HG03095 (cell line): ENCODE measurements at regions not wholly inside any gene's neighbourhood (a gene's known extent, or its start where the extent isn't known, plus 50 kb on each side); places are given as distances from the start of the nearest gene placed in this dataset.

Source experiments
- ATAC-seq: cut with Tn5 transposase; IDR thresholded peaks from one replicate; pipeline ENCODE4 v1.9.1; 2021; ENCODE audit warnings: moderate library complexity; ENCODE audit not compliant: unreplicated experiment

DNA sequence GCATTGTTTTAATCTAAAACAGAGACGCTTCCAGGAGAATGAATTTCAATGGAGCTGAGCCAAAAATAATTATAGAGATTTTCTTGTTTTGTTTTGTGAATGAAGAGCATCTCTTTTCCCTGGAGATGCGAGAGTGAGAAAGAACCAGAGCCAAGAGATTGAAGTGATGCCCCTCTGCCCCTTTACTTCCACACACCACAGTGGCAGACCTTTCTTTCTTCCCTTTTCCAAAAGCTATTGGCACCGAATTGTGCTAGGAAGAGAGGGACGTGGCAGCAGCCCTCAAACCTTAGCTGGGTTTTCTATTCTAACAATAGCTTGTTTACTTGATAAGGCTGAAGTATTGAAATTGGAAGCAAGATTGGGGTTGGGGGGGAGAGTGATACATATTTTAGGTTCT lies 133.0 kb upstream of the TMEM161B start:
- ATAC-seq = no peak

DNA sequence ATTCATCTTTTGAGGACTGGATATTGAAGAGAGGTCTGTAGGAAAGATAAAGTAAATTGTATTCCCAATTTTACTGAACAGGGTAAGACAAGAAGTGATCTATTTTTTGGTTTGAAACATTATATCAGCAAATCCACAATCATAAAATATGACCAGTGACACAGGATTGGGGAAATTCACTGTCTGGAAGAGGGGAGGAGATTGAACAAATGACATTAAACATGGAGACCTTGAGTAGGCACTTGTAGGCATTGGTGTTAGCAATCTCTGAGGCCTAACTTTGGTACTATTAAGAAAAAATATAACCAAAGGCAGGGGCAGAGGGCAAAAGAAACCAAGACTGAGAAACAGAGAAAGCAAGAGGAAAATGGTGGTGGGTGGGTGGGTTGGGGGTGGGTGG lies 132.6 kb upstream of the TMEM161B start:
- no peak for ATAC-seq

DNA sequence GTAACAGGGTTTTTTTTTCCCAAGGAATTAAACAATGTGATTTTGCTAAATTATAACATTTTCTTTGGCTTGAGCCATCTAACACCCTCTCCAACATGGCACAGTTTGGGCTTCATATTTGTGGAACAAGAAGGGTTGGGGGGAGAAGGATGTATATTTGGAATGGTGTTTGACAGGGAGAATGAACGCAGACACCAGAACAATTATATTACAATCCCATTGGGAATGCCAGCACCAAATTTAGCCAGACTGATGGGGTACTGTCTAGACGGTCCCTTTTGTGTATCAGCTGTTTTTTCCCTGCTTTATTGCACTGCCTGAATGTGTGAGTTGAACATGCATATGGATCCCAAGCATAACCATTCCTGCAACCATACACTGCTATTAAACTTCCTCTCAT lies 130.9 kb upstream of the TMEM161B start:
- no peak for ATAC-seq

DNA sequence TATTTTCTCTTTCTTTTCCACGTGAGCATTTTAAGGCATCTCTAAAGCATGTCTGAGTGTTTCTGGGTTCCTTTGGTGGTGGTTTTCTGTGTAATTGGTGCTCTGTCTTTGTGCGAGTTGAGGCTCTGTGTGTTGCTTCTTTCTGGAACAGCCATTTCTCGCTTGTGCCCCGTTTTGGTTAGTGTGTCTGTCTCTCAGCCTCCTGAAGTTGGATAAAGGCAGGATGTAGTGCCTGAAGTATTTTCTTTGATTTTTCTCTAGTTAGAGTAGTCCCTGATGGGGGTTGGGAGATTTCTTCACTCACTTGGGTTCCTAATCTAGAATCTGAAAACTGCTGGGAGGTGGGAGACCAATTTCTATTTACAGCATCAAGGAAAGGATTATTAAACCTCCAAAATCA lies 129.7 kb upstream of the TMEM161B start:
- ATAC-seq = no peak

DNA sequence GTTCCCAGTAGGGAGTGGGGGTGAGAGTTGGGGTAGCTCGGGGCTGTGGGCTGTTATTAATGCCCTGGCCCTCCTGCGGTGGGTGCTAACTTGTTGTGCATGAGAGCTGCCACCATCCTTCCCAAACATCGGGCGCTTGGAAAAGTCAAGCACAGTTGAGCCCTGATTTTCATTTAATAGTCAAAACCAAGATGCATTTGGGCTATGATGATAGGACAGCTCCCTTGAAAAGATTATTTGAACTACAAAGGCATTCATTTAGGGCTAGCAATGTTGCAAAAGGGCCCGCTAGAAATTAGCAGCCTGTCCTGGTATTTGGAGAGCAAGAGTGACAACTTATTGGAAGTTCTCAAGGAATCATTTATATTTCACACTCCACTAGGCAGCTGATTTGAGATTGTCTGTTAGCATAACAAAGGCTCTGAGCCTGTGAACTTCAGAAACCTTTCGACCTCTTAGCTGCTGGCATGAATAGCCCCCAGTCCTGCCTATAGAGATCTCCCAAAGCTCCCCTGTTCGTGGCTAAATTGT lies 128.2 kb upstream of the TMEM161B start:
- no peak for ATAC-seq

DNA sequence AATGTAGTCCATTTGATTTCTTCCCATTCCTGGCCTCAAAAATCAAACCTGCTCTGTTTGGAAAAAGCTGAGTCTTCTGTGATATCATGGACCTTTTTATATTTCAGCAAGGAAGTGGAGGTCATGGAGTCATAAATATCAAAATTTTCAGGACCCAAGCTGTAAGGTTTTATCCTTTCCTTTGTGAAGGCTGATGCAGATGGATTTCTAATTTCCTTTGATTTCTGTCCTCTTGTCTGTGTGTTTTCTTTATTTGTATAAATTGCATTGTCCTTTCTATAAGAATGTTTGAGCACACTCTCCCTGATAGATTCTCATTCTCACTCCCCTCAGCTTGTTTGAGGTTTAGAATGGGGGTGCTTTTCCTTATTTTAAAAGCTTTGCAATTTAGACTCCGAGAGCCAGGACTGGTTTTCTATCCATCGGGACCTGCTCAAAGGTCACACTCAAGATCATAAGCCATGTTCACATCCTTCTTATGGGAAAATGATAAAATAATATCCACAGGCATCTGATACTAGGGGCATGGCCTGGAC lies 127.4 kb upstream of the TMEM161B start:
- no peak for ATAC-seq

DNA sequence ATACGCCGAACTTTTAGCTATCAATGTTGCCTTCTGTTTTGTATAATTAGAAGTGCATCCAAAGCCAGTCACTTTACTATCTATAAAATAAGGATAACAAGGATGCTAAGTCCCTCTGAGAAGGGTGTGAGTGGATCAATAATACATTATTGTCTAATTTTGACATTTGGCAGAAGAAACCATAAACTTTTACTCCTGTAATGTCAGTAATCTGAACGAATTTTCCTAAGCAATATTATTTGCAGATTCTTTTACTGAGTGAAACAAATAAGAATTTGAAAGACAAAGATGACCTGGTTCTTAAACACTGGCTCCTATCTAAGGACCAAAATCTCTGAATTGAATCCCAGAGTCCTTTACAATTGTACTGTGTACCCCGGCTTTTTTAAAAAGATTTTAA lies 126.6 kb upstream of the TMEM161B start:
- no peak for ATAC-seq

DNA sequence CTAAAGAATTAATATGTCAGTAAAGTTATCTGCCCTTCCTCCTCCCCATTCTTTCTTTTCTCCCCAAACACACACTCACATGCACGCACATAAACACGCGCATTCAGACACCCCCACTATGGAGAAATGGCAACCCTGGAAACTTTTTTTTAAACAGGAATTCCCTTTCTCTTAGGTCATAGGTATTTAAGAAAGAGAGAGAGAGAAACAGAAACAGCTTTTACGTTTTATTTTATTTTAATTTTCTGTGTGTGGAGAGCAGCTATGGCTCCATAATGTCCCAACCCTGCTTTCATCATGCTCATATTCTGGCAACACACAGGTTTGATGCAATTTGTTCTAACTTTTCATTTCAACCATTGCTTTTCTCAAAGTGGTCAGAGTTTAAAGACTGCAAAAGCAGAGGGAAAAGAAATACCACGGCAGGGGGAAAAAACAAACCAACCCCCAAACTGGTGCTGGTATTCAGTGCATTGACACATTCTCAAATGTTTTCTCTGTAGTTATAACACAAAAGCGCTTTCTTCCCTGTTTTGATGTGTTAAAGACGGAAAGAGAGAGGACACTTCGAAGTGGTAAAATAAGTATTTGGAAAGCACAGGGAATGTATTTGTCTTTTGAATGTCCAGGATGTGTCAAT lies 126.0 kb upstream of the TMEM161B start:
- ATAC-seq = no peak

DNA sequence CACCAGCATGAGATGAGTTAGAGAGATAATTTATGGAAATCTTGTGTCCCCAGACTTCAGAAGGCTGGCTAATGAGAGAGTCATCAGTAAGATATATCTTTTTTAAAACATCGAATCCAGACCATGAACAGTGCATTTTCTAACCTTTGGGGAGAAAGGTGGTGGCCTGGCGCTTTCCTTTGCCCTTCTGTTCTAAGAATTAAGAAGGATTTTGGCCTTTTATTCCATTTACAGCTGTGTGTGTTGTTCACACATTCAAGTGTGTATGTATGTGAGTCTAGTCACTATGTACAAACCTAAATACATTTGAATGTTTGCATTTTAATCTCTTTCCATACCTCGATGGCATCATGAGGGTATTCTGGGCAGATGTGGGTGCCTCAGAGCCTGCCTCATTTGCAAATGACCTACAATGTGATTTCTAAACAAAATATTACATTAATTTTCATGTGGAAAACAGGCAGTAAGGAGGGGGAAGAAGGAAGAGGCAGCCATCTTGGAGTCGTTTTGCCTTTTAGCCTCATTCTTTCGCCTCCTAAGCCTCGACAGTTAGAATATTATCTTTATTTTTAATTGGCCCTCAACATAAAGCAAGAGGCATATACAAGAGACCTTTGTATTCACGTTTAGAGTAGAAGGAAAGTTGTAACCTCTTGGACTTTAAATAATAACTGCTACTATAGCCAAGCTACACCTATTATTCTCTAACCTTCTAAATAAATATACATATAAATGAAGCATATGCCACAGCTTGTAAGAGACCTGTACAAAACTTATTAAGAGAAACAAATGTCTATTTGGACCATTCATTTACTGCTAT lies 125.3 kb upstream of the TMEM161B start:
- ATAC-seq = no peak

DNA sequence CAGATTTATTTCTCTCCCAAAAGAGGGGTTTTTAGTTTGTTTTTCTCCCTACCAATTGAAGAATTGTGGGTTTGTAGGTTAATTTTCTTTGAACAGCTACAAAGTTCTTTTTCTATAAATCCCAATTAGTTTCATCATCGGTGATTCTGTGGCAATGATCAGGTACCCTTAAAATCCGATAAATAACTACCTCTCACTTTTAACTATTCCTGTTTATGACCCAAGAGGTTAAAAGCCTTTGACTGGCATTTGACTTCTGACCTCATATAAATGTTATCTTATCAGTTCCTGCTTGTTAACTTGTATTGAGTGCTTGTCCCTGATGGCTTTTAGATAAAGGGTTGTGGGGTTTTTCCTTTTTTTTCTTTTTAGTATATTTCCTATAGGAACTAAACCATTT lies 124.4 kb upstream of the TMEM161B start:
- ATAC-seq = no peak

DNA sequence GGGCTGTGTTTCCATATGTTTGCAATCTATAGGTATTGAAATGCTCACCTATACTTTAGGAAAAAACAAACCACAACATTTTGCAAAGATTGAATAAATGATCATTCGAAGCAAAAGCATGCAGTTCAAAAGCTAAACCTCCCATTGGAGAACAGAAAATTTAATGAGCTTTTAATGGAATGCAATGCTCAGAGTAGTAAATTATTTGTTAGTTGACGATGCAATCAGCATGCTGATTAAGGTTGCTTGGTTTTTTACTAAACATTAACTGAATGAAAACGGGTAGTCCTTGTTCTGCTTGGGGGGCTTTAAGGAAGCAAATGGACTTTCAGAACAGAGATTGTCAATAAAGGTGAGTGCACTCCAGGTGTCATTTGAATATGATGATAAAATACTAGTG lies 123.3 kb upstream of the TMEM161B start:
- no peak for ATAC-seq

DNA sequence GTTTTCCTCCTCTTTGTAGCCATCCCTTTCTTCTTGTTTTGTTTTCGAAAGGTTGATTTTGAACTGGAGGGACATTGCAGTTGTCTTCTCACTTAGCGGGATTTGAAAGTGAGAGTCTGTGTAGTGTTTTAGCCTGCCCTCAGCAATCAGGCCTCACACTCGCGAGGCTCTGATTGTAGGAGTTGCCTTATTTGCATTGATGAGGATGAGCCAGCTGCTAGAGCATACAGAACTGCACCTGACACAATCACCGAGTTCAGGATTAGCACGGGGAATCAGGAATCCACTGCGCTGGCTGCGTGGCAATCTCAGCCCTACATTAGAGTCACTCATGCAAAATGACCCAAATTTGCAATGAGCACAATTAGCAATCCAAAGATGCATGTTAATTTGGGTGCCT lies 122.5 kb upstream of the TMEM161B start:
- no peak for ATAC-seq

DNA sequence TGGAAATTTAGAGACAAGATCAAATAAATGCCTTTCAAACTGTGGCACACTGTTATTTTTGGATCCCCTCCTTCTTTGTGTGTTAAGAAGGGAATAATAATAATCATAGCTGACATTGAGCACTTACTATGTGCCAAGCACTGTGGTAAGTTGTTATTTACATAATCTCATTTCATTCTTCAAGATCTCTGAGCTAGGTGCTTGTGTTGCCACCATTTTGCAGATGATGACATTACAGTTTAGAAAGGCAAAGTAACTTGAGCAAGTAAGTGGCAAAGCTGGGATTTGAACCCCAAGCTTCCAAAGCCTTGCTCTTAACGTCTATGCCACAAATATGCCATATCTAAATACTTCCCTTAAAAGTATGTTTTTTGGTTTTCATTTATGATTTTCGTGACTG lies 121.8 kb upstream of the TMEM161B start:
- ATAC-seq = no peak

DNA sequence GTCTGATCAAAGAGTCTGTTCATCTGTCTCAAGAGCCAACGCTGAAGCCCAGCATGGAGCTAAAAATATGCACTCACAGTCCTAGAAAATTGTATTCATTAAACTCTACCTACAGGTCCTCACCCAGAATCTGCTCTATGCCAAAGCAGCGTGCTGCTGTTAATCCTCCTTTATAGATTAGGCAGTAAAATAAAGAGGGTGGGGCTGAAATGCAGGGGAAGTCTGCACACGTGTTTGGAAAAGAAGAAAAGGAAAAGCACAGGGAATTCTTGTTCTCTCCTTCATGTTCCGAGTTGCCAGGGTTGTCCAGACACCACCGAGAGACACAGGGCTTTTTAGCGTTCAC lies 121.4 kb upstream of the TMEM161B start:
- ATAC-seq = no peak

DNA sequence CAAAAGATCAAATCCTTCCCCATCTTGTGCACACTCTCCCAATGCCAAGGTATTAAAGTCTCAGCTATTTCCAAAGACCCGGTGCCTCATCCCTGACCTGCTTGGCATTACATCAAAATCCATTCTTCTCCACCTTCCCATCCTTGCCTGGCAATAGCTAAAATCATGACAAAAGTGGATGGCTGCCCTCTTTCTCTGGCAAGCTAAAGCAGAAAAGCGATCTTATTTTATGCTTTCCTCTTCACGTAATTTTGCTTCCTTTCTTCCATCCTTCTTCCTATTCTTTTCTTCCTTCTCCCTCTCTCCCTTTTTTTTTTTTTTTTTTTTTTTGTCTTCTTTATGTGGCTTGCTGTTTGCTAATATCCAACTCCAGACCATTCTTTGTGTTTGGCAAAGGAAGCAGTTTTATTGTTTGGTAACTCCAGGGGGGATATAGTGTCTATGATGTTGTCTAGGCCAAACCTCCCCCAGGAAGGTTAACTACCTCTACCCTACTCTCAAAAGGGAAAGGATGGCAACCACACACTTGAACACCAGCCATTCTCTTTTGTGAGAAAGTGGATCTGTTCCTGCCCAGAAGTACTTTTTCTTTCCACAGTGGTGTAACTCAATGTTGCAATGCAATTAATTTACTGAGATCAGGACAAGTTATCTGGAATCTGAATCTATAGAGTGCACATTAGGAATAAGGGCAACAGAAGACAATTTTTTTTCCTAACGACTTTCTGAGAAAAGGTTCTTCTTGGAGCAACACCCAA lies 120.9 kb upstream of the TMEM161B start:
- ATAC-seq = no peak

DNA sequence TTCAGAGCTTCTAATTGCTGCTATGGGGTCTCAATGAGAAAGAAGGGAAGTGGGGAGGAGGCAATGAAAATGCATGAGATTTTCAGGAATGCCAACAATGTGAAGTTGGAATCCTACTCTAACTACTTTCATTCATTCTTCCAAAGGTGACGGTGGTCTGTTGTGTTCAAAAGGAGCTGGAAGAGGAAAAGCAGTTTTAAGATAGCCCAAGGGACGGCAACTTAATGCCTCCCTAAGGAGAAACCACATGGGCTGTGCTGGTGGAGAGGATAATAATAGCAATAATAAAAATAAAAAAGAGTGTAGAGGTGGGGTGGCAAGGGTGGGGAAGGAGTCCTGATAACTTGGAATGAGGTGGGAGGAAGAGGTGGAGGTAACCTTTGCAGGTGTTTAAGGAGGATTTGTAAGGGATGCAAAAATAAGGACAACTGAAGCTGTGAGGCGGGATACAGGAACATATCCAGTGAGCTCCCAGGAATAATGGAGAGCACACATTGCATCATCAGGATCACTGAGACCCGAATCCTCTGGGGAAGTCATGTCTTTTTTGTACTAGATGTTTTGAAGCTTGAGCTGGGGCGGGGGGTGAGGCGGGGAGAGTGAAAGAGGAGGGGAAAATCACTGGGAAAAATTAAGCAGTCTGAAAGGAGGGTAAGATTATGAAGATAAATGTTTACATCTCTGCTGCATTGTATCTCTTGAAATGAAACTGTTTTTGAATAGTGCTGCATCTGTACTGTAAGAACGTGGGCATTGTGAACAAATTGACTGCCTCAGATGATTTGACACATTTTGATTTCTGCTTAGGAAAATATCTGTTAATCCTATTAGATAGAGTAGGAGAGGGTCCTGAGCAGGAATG lies 120.1 kb upstream of the TMEM161B start:
- no peak for ATAC-seq

DNA sequence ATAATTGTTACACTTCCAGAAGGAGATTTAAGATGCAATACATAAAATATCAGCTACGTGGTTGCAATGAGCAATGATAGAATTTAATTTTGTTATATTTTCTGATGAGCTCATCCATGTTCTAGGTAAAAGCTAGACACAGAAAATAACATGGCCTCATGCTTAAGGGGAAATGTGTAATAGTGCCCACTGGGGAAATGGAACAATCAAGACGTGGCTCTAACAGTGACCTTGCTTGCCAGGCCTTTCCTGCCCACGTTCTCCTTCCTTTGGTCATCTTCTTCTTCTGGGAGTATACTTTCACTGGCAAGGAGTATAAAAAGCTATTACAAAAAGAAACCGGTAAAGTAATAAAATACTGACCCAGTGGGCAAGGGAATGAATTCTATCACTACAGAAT lies 116.2 kb upstream of the TMEM161B start:
- ATAC-seq = no peak

DNA sequence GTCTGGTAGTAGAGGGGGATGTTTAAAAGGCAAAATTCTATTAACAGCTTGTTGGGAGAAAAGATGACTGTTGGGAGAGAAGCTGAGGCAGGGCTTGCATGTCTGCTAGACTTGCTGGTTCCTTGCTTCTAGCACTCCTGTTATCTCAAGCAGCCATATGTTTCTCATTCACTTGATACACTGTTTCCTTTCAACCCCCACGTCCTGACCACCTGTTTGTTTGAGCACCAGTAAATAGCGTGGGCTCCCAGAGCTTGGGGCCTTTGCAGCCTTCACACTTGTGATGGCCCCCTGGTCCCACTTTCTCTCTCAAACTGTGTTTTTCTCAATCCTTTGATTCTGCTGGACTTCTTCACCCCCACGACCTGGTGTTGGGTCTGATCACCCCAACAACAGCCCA lies 111.7 kb upstream of the TMEM161B start:
- no peak for ATAC-seq

DNA sequence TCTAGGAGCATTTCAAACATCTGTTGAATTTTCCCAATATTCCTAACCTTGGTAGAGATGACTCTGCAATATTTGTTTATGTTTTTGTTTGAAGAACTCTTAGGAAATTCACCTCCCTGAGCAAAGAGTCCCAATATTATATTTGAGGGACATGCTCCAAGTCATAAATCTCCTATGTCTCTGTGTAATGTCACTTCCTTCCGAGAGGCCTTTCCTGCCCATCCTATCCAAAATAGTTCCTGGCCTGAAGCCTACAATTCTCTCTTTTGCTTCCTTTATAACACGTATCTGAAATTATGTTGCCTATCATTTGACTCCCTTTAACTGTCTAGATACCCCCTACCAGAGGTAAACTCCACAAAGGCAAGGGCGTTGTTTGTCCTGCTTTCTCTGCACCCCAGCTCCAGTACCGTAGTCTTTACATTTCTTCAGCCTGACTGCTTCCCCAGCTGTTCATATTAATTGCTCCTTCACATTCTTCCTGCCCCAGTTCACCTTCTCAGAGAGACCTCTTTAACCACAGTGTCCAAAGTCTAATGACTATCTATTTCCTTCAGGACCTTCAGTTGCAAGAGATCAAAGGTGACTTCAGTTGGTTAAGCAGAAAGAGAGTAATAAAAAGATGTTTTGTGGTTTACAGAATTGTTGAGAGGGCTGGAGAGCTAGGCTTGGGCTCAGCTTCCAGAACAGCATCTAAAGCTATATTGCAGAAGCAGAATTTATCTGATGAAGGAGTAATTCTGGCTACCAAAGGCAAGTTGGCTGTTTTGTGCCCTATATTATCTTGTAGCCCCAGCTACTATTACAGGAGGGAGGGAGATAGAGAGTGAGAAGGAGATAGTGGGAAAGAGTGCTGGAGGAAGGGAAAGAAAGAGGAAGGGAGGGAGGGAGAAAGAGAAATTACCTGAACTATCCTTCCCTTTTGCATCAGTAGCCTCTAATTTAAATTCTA lies 109.3 kb upstream of the TMEM161B start:
- ATAC-seq = no peak

DNA sequence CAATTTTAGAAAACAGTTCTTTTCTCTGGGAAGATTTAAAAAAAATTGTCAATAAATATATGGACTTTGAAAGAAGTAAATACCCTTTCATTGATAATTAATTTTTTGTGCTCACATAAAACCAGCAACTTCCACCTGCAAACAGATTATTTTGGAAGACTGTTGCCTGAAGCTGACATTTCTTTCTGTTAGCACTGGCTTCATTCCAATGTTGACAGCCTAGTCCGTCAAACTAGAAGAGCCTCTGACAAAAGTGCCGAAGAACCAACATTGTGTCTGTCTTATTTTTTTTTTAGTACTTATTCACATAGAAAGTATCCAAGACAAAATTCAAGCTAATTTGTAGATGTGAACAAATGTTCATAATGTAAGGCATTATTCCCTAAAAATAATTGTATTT lies 108.6 kb upstream of the TMEM161B start:
- no peak for ATAC-seq
